Kidney epithelial cell (primary cell): ENCODE measurements at regions not wholly inside any gene's neighbourhood (a gene's known extent, or its start where the extent isn't known, plus 50 kb on each side); places are given as distances from the start of the nearest gene placed in this dataset.

Experiments used
- DNase-seq: peaks from one replicate; pipeline ENCODE4 v3.0.0-alpha.2; 2010; ENCODE audit warnings: low read depth
- H3K27me3 ChIP-seq: 2 replicates; pipeline ENCODE4 v1.6.0; 2011; ENCODE audit warnings: low read length; ENCODE audit not compliant: control insufficient read depth, insufficient read depth
- H3K36me3 ChIP-seq: 2 replicates; pipeline ENCODE4 v1.5.1; 2011; ENCODE audit warnings: low read length; ENCODE audit not compliant: control insufficient read depth, insufficient read depth
- H3K4me3 ChIP-seq: 2 replicates; pipeline ENCODE4 v1.5.1; 2011; ENCODE audit warnings: low read depth, mild to moderate bottlenecking, control low read depth, low read length
- CTCF ChIP-seq: IDR thresholded peaks from 2 replicates; pipeline ENCODE4 v1.5.1; 2011; ENCODE audit warnings: mild to moderate bottlenecking, moderate library complexity, low read length, control low read depth, inconsistent platforms; ENCODE audit not compliant: insufficient read depth, poor library complexity, severe bottlenecking

- Histone ChIP-seq H3K36me3 (no peaks in the 10 kb centered on the region), H3K4me3 (no peak overlapping the region), H3K27me3 (no peaks in the 10 kb centered on the region)
- no peak for TF ChIP-seq CTCF
- DNase-seq, result no peak
Measured at GRCh38 chr10:6351495-6351894, 148.8 kb downstream of the PFKFB3 start.

GRCh38 chr10:6353526-6353925 lies 150.8 kb downstream of the PFKFB3 start:
- TF ChIP-seq CTCF, result no peak
- Histone ChIP-seq H3K36me3 (no peaks in the 10 kb centered on the region), H3K4me3 (no peak overlapping the region), H3K27me3 (no peaks in the 10 kb centered on the region)
- DNase-seq, result no peak

- Histone ChIP-seq H3K4me3 (no peak overlapping the region), H3K36me3 (no peaks in the 10 kb centered on the region), H3K27me3 (no peaks in the 10 kb centered on the region)
- TF ChIP-seq CTCF, result no peak
- no peak for DNase-seq
Measured at GRCh38 chr10:6354168-6354772, 151.5 kb downstream of the PFKFB3 start.

GRCh38 chr10:6356280-6356793 lies 153.6 kb downstream of the PFKFB3 start:
- TF ChIP-seq CTCF, result no peak
- H3K27me3 ChIP-seq, result no peaks in the 10 kb centered on the region
- no peak overlapping the region for H3K4me3 ChIP-seq
- no peaks in the 10 kb centered on the region for H3K36me3 ChIP-seq
- no peak for DNase-seq

- H3K36me3 ChIP-seq, result no peaks in the 10 kb centered on the region
- TF ChIP-seq CTCF, result no peak
Measured at GRCh38 chr10:6361869-6362268, 159.1 kb downstream of the PFKFB3 start.

GRCh38 chr10:6362879-6363278 lies 160.1 kb downstream of the PFKFB3 start:
- TF ChIP-seq CTCF, result no peak
- no peak for DNase-seq
- Histone ChIP-seq H3K27me3 (no peaks in the 10 kb centered on the region), H3K36me3 (no peaks in the 10 kb centered on the region), H3K4me3 (no peak overlapping the region)

More at GRCh38 chr10:6361869-6362268, 159.1 kb downstream of the PFKFB3 start:
- Histone ChIP-seq H3K27me3 (no peaks in the 10 kb centered on the region), H3K4me3 (no peak overlapping the region)
- no peak for DNase-seq
